Middle frontal gyrus (tissue), 1 donor: ENCODE measurements at regions not wholly inside any gene's neighbourhood (a gene's known extent, or its start where the extent isn't known, plus 50 kb on each side); places are given as distances from the start of the nearest gene placed in this dataset.
A peak's percentile ranks its signal among the peaks of the same experiment; 100 is the strongest.
"Not testable (repeated sequence)": the region's sequence is repeated elsewhere in the genome, so short reads cannot be mapped to it uniquely, and the experiment has no call there.

Experiments used
- DNase-seq: peaks from one replicate; pipeline ENCODE4 v3.0.0-alpha.2; 2015; ENCODE audit warnings: low spot score; ENCODE audit errors: extremely low spot score

DNA sequence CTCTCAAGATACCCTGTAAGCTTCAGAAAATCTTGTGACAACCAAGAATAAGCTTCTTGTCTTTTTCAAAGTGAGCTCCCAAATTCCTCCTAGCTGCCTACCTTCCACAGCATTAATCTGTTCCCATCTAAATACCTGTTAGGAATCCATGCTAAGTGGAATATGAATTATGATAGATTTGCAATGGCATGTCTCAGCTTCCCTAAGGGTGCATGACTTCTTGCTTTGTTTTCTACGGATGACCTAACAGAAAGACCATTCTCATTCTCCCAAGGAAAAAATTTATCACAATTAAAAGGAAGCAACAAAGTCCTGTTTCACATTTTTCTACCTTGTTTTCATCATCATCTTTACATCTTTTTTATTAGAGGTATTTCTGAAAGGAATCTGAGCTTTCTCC is 532.7 kb downstream of the GRXCR1 start:
- DNase-seq = no peak

DNA sequence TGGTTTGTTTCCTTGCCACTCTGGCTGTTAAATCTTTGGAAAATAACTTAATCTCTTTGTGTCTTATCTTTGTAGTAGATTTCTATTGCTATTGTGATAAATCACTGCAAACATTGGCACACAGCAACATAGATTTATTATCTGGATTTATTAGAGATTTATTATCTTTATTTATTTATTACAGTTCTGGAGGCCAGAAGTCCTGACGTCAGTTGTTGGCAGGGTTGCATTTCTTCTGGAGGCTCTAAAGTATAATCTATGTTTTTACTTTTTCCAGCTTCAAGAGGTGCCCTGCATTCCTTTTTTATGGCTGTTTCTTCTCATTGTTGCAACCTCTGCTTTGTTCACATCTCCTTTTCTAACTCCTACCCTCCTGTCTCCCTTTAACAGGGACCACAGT is 542.8 kb downstream of the GRXCR1 start:
- DNase-seq = no peak

DNA sequence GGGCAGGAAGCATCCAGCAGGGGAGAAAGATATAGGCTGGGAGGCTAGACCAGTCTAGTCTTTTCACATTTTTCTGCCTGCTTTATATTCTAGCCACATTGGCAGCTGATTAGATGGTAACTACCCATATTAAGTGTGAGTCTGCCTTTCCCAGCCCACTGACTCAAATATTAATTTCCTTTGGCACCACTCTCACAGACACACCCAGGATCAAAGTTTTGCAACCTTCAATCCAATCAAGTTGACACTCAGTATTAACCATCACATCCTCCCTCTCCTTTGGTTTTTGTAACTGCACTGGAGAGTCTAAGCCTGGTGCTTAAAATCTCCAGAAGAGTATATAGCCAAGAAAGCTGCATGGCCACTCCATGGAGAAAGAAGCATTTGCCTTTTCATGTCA is 560.4 kb downstream of the GRXCR1 start:
- DNase-seq = no peak

DNA sequence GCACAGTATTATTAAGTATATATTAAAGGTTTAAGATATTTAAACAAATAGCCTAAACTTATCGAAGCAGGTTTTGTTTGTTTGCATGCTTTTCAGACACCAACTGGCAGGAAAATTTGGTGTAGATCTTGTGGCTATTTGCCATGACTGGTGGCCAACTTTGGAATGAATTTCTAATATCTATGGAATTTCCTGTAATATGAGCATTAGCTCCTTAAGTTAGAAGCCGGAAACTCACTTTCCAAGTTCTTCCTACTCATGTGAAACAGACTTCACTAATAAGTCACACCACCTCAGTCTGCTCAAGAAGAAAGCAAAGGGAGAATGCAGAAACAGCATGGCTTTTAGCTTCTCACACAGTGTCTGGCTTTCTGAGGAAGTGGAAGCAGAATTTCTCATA is 563.9 kb downstream of the GRXCR1 start:
- DNase-seq = no peak

DNA sequence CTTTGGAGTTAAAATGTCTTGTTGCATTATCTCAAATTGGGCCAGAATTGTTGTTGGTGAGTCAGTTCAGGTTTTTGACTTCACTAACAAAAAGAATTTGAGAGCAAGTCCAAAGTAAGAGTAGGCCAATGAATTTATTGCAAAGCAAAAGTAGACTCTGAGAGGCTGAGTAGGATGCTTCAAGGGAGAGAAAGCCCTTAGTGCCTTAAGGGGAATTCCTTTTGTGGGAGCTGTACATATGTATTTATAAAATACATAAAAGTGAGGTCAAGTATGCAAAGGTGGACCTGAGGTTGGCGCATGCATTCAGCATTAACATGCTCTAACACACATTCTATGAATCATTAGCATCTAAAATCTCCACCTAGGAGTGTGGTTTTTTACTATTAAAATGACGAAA is 565.4 kb downstream of the GRXCR1 start:
- no peak for DNase-seq

DNA sequence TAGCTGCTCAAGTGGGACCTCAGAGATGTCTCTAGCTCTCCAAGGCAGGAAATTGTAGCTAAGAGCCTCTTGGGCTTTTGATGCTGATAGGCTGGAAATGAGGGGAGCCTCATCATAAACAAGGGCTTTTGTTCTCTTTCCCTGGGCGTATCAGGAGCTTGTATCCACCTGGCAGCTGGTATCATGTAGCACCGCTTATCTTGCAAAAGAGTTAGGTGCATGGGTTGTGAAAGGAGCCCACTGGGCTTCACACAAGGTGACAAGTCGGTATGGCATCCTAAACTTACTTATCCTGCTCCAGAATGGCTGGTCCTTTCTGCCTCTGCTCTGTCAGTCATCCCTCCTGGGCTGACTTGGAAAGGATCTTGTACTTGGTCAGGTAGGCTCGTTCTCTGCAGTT is 565.8 kb downstream of the GRXCR1 start:
- DNase-seq = no peak

DNA sequence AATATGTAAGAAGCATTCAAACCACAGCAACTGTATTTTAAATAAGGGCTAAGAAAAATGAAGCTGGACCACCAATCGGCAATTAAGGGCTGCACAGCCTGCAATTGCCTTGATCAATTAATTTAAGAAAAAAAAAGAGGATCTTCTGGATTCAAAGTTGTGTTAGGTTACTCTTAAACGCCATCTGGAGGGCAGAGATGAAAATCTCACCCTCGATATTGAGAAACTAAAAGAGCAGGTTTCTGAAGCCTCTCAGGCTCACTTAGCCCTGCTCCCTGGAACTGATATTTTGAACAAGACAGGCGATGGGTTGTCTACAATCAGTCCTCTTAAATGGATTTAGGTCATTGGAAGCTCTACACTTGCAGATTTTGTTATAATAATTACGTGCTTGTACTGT is 579.4 kb downstream of the GRXCR1 start:
- no peak for DNase-seq

DNA sequence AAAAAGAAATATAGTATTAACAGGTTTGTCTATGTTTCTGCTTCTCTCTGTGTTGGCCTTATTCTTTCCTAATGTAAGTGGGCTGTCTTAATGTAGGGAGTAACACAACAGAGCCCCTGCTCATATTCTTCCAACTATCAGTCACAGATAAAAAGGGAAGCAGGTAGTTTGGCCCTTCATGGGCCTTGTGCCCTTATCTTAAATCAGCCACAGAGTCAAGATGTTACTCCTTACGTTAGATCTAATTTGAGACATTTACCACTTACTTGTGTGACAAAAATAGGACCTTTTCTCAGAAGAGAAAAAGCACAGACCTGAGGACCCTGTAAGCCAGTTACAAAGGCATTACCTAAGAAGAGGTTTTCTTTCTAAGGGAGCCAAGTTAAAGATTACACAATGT is 589.0 kb downstream of the GRXCR1 start:
- no peak for DNase-seq

DNA sequence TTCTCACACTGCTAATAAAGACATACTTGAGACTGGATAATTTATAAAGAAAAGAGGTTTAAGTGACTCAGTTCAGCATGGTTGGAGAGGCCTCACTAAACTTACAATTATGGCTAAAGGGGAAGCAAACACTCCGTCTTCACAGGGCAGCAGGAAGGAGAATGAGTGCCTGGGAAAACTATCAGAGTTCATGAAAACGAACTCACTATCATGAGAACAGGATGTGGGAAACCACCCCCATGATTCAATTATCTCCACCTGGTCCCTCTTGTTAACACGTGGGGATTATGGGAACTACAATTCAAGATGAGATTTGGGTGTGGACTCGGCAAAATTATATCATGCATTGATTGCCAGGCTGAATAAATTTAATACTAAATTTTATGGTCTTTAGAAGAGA is 592.7 kb downstream of the GRXCR1 start:
- DNase-seq = no peak

DNA sequence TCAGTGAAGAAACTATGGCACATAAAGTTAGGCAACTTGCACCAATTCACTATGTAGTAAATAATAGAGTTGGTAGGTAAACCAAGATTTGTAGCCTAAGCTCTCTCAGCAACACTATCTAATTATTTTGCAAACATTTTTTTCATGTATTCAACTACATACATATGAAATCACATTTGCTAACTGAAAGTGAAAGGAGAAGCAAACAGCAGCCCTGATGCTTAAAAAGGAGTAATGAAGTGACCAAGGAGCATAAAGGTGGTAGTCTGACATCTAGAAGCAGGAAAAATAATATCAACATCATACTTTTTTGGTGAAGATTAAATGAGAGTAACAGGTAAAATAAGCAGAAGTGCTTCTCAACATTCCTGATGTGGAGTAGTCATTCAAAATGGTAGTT is 603.7 kb downstream of the GRXCR1 start:
- DNase-seq = no peak

DNA sequence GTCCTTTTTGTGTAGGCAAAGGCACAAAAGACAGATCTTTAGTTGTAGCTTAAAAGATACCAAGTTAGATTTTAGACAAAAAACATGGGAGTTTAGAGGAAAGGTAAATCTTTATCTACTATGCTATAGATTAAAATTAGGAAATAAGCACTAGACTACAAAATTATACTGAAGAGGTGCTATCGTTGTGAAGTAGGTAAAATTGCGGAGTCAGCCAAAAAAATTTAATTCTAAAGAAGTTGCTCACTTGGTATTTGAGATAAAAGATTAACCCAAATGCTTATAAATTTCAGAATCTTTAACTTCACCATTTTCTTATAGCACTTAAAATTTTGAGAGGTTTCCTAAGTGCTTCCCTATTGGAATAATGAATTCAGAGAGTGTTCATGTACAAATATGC is 604.1 kb downstream of the GRXCR1 start:
- DNase-seq = no peak

DNA sequence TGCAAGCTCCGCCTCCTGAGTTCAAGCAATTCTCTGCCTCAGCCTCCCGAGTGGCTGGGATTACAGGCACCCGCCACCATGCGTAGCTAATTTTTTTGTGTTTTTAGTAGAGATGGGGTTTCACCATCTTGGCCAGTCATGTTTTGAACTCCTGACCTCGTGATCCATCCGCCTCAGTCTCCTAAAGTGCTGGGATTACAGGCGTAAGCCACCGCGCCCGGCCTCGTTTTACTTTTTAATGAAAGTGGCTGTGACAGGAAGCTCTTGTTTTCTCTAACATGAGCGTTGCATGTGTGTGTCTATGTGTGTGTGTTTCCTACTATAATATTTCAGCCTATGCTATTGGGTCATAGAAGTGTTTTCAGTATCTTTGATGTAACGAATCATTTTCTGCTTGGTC is 613.3 kb downstream of the GRXCR1 start:
- not testable (repeated sequence) for DNase-seq

DNA sequence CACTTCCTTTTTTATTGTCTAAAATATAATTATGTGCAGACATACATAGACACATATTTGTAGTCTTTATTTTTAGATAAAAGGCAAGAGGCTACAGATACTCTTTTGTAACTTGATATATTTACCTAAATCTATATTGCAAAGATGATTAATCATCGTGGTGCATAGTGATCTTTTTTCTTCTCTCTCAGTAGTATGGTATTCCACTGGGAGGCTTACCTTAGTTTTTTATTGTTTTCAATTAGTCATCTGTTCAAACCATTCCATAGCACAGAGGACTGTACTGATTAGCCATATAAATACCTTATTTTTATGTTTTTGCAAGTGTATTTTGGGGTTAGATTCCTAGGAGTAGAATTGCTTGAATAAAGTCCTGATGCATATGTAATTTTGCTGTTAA is 619.7 kb downstream of the GRXCR1 start:
- DNase-seq = no peak

DNA sequence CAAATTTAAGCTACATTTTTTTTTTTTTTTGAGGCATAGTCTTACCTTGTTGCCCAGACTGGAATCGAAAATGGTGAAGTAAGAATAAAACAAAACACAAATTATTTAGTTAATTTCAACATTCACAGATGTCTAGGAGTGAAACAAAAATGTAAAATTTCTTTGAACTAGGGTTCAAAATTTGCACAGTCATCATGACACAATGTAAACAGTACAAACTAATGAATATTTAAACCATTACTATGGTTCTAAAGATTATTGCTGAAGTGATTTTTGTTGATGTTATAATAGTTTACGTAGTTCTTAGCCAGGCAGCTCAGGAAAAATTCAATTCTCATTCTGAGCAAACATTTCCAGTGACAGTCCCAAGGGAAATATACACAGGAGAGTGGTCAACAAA is 633.1 kb downstream of the GRXCR1 start:
- no peak for DNase-seq

DNA sequence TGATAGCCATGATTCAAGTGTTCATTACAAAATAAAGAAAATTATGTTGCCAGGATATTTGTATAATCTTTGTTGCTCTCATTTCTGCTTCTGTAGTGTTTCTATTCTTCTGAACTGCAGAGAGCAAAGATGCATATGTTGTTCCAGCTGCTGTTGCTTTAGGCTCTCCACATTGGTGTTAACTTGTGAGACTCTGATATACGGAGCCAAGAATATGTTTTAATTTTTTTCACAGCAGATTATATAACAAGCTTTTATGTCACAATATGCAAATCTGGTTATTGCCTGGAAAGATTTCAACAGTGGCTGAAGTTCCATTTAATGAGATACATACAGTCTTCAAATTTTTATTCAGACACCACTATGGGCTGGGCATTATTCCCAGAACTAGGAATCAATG is 655.0 kb downstream of the GRXCR1 start:
- peak; percentile 52 for DNase-seq

DNA sequence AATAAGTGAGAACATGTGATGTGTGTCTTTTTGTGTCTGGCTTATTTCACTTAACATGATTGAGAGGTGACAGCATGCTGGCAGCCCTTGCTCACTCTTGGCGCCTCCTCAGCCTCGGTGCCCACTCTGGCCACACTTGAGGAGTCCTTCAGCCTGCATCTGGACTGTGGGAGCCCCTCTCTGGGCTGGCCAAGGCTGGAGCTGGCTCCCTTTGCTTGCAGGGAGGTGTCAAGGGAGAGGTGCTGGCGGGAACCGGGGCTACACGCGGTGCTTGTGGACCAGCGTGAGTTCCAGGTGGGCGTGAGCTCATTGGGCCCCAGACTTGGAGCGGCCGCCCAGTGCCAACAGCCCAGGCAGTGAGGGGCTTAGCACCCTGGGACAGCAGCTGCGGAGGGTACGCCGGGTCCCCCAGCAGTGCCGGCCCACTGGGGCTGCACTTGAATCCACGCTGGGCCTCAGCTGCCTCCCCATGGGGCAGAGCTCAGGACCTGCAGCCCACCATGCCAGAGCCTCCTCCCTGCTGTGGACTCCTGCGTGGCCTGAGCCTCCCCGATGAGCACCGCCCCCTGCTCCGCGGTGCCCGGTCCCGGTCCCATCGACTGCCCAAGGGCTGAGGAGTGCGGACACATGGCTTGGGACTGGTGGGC is 658.6 kb downstream of the GRXCR1 start:
- no peak for DNase-seq

DNA sequence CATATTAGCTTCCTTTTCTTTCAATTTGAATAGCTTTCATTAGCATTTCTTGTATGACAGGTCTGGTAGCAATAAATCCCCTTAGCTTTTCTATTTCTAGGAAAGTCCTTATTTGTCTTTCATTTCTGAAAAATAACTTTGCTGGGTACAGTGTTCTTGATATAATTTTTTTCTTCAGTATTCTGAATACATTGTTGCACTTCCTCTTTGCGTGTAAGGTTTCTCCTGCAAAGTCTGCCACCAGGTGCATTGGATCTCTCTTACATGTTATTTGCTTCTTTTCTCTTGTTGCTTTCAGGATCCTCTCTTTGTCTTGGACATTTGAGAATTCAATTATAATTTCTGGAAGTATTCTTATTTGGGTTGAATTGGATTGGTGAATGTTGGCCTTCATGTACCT is 663.7 kb downstream of the GRXCR1 start:
- no peak for DNase-seq

DNA sequence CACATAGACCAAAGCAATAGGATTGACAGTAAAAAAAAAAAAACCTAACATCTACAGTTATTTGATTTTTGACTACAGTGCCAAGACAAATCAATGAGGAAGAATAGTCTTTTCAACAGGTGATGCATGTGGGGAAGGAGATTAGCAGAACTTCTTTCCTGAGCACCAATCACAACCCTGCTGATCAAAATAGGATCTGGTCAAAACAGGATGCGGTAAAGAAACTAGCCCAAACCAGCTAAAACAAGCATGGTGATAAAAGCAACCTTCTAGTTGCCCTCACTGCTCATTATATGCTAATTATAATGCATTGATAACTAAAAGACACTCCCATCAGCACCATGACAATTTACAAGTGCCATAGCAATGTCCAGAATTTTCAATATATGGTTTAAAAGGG is 667.5 kb downstream of the GRXCR1 start:
- DNase-seq = no peak

DNA sequence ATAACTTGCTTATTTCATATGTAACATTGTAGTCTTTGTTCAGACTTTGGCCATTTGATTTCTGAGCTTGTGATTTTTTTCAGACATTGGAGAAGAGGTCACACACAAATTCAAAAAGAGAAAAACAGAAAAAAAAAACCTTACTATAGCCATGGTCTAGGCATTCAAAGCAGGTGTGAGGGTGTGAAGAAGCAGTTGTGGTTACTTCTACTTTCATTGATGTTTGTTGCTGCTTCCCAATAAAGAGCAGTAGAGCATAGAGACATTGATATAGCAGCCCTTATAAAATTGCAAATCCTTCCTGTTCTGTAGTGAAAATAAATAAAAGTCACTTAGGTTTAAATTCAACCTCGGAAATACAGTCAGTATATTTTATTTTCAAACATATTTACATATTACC is 671.6 kb downstream of the GRXCR1 start:
- no peak for DNase-seq

DNA sequence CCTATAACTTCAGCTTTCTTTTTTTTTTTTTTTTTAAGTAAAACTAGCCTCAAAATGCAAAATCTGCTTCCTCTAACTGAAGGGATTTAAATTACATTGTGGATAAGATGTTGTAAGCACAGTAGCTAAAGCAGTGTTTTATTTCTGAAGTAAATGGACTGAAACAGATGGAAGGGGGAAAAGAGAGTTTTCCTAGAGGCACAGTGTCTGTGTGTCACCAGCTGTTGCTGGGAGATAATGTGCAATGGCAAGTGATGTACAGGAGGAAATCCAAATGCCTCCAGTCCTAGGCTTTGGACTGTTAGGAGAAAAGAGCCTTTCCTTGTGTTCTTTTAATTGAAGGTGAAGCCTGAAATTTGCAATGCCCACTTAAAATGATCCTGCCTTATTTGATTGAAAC is 672.1 kb downstream of the GRXCR1 start:
- peak; percentile 16 for DNase-seq

DNA sequence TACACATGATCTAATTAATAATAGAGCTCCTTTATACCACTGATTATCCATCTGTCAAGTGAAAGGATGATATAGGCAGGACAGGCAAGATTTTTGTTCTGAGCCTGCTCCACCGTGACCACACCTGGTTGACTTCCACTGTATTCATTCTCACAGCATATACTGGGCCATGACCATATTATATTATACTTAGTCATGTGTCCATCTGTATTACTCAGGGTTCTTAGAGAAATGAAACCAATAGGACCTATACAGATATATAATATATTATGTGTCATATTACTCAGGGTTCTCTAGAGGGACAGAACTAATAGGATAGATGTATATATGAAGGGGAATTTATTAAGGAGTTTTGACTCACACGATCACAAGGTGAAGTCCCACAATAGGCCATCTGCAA is 675.1 kb downstream of the GRXCR1 start:
- DNase-seq = no peak

DNA sequence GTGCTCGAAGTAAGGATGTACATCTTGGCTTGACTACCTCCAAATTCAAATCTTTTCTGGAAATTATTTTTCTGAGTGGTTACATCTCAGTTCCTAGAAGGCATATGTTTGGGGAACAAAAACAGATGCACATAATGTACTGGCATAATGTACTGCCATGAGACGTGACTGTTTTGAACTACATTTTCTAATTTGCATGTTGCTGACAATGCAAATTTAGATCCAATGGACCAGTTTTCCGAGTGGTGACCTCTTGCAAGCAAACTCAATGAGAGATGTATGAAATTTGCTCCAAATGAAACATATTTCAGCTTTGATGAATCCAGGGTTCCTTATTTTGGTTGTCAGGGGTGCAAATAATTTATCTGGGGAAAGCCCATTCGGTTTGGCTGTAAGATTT is 694.3 kb downstream of the GRXCR1 start:
- DNase-seq = no peak

DNA sequence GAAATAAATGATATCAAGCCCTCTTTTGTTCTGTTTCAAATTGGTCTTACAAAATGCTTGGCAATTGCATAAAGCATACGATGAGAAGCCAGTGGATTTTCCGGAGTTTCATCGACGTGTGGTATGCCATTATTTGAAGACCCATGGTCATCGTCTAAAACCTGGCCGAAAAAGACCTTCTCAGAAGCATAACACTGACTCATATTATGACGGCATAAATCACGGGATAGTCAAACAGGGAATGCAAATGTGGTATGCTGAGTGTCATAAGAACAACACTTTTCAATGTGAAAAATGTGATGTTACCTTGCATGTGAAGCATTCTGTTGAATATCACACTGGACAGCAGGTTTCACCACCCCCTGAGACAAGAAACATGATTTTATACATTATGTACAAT is 695.2 kb downstream of the GRXCR1 start:
- DNase-seq = no peak

DNA sequence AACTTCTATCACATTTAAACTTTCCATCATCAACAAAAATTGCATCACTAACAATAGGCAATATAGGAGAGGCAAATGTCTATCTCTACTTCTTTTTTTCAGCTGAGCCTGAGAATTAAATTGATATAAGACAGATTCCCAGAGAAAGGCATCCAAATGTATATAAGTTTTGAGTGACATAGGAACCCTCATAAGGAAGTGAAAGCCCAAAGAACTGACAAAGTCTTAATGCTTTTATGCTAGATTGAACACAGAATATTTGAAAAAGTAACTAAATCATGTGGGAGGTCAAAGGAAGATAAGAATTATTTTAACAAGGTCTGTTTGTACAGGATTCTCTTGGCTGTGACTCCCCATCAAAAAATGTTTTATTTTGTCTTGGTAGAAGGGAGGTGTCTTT is 714.9 kb downstream of the GRXCR1 start:
- no peak for DNase-seq
